ENCODE measurements at regions not wholly inside any gene's neighbourhood (a gene's known extent, or its start where the extent isn't known, plus 50 kb on each side); places are given as distances from the start of the nearest gene placed in this dataset.
A peak's percentile ranks its signal among the peaks of the same experiment; 100 is the strongest.

DNA sequence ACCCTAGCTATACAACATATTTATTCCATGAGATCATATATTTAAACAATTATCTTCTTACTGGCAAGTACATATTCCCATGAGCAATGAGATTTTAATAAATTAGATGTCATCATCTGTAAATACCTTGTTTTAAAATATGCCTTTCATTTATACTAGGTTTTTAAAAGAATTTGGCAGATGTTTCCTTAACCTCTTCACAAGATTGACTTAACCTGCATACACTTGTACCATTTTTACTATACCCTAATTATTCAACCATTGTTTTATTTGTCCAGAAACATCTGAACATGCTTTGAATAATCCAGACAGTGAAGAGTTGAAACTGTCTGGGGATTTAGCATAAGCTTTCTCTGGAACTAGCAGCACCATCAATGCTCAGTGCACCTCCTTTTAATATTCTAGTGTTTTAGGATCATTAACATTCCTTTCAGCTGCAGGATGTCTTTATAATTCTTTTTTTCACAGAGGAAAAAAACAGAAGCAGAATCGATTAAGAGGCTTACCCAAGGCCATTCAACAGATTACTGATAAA, 188.0 kb upstream of the TENT5A start:
- POLR2A ChIA-PET (ENCODE audit: unreplicated experiment): no interaction called here
- H2AFZ ChIP-seq (ENCODE audit: low read length): no peak overlapping the region

DNA sequence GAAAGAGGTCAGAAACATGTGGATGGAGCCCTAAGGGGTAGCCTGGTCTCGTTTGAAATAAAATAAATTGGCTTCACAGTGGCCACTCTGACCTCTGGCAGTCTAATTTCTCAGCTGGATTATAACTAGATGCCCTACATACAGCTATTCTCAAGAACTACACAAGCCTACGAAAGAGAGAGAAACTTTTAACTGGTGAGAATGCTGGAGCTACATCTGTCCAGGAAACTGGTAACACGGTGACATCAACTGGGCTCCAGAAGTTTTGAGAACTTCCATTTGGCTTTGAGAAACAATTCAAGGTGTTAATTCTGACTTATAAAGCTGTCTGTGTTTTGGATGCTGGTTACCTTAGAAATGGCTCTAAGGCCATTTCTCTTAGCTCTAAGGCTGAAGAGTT, 187.3 kb upstream of the TENT5A start:
- ChIA-PET CTCF (interaction anchor here (0.9 kb wide), 1 partner anchor 186 kb away, joined by 4 read pairs; no protein-coding TSS in a partner anchor), POLR2A (ENCODE audit: unreplicated experiment) (interaction anchor here (0.5 kb wide), 1 partner anchor 635 kb away, joined by 4 read pairs; no protein-coding TSS in a partner anchor)
- Histone ChIP-seq H3K9me3 (ENCODE audit: low read length) (no peaks in the 10 kb centered on the region), H3K9me2 (replicated peaks; ENCODE audit: low read length) (no peaks in the 10 kb centered on the region), H3K79me2 (ENCODE audit: low read length) (no peaks in the 10 kb centered on the region), H3K9ac (ENCODE audit: low read length) (peak overlapping the region; percentile 82), H4K20me1 (ENCODE audit: low read length) (no peaks in the 10 kb centered on the region), H3K36me3 (ENCODE audit: low read depth, low read length) (no peaks in the 10 kb centered on the region), H3F3A (ENCODE audit: low read length, unreplicated experiment) (peaks cover 4% of the 10 kb centered on the region), H3K4me2 (ENCODE audit: low read length) (peak overlapping the region; percentile 71), H2AFZ (ENCODE audit: low read length) (peak overlapping the region; percentile 60; the same call in 1 of the 2 replicates), H3K27me3 (ENCODE audit: low read length) (no peaks in the 10 kb centered on the region), H3K4me3 (ENCODE audit: low read length) (peak overlapping the region; percentile 45; the same call in 1 of the 2 replicates), H3K27ac (ENCODE audit: low read length) (peak overlapping the region; percentile 99), H3K4me1 (ENCODE audit: insufficient read depth, low read length) (peaks cover 49% of the 10 kb centered on the region)
- TF ChIP-seq, protein P1, sequence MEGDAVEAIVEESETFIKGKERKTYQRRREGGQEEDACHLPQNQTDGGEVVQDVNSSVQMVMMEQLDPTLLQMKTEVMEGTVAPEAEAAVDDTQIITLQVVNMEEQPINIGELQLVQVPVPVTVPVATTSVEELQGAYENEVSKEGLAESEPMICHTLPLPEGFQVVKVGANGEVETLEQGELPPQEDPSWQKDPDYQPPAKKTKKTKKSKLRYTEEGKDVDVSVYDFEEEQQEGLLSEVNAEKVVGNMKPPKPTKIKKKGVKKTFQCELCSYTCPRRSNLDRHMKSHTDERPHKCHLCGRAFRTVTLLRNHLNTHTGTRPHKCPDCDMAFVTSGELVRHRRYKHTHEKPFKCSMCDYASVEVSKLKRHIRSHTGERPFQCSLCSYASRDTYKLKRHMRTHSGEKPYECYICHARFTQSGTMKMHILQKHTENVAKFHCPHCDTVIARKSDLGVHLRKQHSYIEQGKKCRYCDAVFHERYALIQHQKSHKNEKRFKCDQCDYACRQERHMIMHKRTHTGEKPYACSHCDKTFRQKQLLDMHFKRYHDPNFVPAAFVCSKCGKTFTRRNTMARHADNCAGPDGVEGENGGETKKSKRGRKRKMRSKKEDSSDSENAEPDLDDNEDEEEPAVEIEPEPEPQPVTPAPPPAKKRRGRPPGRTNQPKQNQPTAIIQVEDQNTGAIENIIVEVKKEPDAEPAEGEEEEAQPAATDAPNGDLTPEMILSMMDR (conservative IDR thresholded peaks at IDR 0.05; ENCODE audit: low read depth, low read length): no peak
- no peak for TF ChIP-seq EZH2 (IDR thresholded peaks at IDR 0.05; ENCODE audit: low read length, unreplicated experiment)
- no peak for TF ChIP-seq EZH2phosphoT487 (IDR thresholded peaks at IDR 0.05; ENCODE audit: borderline replicate concordance, low read length)
- peak; percentile 11 for DNase-seq
- BruUV-seq (replicated peaks): no TSS peak
- intact Hi-C loops (cut with micrococcal nuclease): loop anchor here (2.0 to 5.0 kb wide), 3 partner anchors 57 to 187 kb away; partner anchors contain the start of gene TENT5A
- no peak; the same call in 1 of the 2 replicates for ATAC-seq

More for the DNA sequence above, 188.0 kb upstream of the TENT5A start:
- Histone ChIP-seq H4K20me1 (ENCODE audit: low read length) (no peaks in the 10 kb centered on the region), H3K9ac (ENCODE audit: low read length) (no peak overlapping the region), H3K79me2 (ENCODE audit: low read length) (no peaks in the 10 kb centered on the region), H3K27ac (ENCODE audit: low read length) (peak overlapping the region; percentile 99), H3K9me3 (ENCODE audit: low read length) (no peaks in the 10 kb centered on the region), H3K27me3 (ENCODE audit: low read length) (no peaks in the 10 kb centered on the region), H3K36me3 (ENCODE audit: low read depth, low read length) (no peaks in the 10 kb centered on the region), H3K4me2 (ENCODE audit: low read length) (0 out of 2 replicates have a peak overlapping the region, but pooled peaks have one; percentile 71), H3K4me3 (ENCODE audit: low read length) (no peak overlapping the region), H3F3A (ENCODE audit: low read length, unreplicated experiment) (peaks cover 4% of the 10 kb centered on the region), H3K4me1 (ENCODE audit: insufficient read depth, low read length) (peaks cover 49% of the 10 kb centered on the region), H3K9me2 (replicated peaks; ENCODE audit: low read length) (no peaks in the 10 kb centered on the region)
- peak; percentile 7 for DNase-seq
- intact Hi-C loops (cut with micrococcal nuclease): no loop called here
- BruUV-seq (replicated peaks): no TSS peak
- ATAC-seq: 0 out of 2 replicates have a peak, but pooled peaks have one; percentile 6
- CTCF ChIA-PET: interaction anchor here (0.9 kb wide), 1 partner anchor 187 kb away, joined by 4 read pairs; no protein-coding TSS in a partner anchor
- TF ChIP-seq EZH2 (IDR thresholded peaks at IDR 0.05; ENCODE audit: low read length, unreplicated experiment): no peak

DNA sequence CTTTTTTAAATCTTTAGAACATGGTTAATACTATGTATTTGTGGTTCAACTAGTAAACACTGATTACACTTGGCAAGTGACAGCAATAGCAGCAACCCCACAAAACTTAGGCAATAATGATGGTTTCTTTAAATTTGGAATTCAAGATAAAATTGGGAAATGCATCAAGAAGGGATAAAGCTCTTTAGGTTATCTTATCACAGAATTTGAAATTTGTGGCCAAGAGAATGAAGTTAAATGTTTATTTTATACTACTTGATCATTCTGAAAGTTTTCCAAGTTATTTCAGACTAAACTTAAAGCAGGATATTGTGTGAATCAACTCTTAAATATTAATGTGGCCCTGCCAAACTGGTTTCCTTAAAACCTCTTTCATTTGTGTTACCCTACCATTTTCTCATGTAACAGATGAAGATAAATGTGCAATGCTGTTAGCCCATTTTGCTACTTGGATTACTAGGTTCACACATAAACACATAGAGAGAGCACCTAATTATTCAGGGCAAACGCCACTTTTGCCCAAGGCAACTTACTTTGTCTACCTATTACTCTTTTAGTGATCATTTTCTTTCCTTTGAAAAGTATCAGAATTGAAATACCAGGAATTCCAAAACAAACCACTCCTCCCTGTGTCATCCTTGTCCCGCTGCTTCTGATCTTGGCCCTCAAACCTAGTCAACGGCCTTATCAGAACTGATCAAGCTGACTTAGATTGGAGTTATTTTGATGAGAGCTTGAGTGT, 186.7 kb upstream of the TENT5A start:
- TF ChIP-seq EZH2 (IDR thresholded peaks at IDR 0.05; ENCODE audit: low read length, unreplicated experiment): no peak
- TF ChIP-seq EZH2phosphoT487 (IDR thresholded peaks at IDR 0.05; ENCODE audit: borderline replicate concordance, low read length): no peak
- TF ChIP-seq, protein P1 (conservative IDR thresholded peaks at IDR 0.05; ENCODE audit: low read depth, low read length): no peak
- intact Hi-C loops (cut with micrococcal nuclease): loop anchor here (2.0 to 5.0 kb wide), 3 partner anchors 58 to 187 kb away; partner anchors contain the start of gene TENT5A
- DNase-seq (peak; percentile 76), ATAC-seq (peak; percentile 38)
- peaks cover 4% of the 10 kb centered on the region for H3F3A ChIP-seq (ENCODE audit: low read length, unreplicated experiment)
- H3K4me2 ChIP-seq (ENCODE audit: low read length): peak overlapping the region; percentile 71
- H3K36me3 ChIP-seq (ENCODE audit: low read depth, low read length): no peaks in the 10 kb centered on the region
- POLR2A ChIA-PET (ENCODE audit: unreplicated experiment): interaction anchor here (0.5 kb wide), 1 partner anchor 635 kb away, joined by 4 read pairs; no protein-coding TSS in a partner anchor
- peak overlapping the region; percentile 82 for H3K9ac ChIP-seq (ENCODE audit: low read length)
- H3K27ac ChIP-seq (ENCODE audit: low read length): peak overlapping the region; percentile 99
- no peaks in the 10 kb centered on the region for H3K9me3 ChIP-seq (ENCODE audit: low read length)
- no peaks in the 10 kb centered on the region for H4K20me1 ChIP-seq (ENCODE audit: low read length)
- peaks cover 53% of the 10 kb centered on the region for H3K4me1 ChIP-seq (ENCODE audit: insufficient read depth, low read length)
- CTCF ChIA-PET: no interaction called here
- BruUV-seq (replicated peaks): TSS peak; percentile 86
- H3K9me2 ChIP-seq (replicated peaks; ENCODE audit: low read length): no peaks in the 10 kb centered on the region
- H2AFZ ChIP-seq (ENCODE audit: low read length): peak overlapping the region; percentile 60
- no peaks in the 10 kb centered on the region for H3K79me2 ChIP-seq (ENCODE audit: low read length)
- H3K4me3 ChIP-seq (ENCODE audit: low read length): peak overlapping the region; percentile 45; the same call in 1 of the 2 replicates
- no peaks in the 10 kb centered on the region for H3K27me3 ChIP-seq (ENCODE audit: low read length)
